ENCODE measurements at regions not wholly inside any gene's neighbourhood (a gene's known extent, or its start where the extent isn't known, plus 50 kb on each side); places are given as distances from the start of the nearest gene placed in this dataset.

- Histone ChIP-seq H3K4me1 (0 out of 2 replicates have a peak, but pooled peaks cover 3% of the 10 kb centered on the region), H3K9me3 (no peaks in the 10 kb centered on the region), H3K27me3 (no peaks in the 10 kb centered on the region), H3K4me3 (ENCODE audit: low read depth, low read length) (no peak overlapping the region), H3K36me3 (no peaks in the 10 kb centered on the region)
- DNase-seq: no peak
- TF ChIP-seq, protein P1, sequence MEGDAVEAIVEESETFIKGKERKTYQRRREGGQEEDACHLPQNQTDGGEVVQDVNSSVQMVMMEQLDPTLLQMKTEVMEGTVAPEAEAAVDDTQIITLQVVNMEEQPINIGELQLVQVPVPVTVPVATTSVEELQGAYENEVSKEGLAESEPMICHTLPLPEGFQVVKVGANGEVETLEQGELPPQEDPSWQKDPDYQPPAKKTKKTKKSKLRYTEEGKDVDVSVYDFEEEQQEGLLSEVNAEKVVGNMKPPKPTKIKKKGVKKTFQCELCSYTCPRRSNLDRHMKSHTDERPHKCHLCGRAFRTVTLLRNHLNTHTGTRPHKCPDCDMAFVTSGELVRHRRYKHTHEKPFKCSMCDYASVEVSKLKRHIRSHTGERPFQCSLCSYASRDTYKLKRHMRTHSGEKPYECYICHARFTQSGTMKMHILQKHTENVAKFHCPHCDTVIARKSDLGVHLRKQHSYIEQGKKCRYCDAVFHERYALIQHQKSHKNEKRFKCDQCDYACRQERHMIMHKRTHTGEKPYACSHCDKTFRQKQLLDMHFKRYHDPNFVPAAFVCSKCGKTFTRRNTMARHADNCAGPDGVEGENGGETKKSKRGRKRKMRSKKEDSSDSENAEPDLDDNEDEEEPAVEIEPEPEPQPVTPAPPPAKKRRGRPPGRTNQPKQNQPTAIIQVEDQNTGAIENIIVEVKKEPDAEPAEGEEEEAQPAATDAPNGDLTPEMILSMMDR (IDR thresholded peaks at IDR 0.05; ENCODE audit: low read depth, low read length): no peak
These were observed 327.6 kb upstream of the ARID1B start for GRCh38 chr6:156449569-156449968.

DNA sequence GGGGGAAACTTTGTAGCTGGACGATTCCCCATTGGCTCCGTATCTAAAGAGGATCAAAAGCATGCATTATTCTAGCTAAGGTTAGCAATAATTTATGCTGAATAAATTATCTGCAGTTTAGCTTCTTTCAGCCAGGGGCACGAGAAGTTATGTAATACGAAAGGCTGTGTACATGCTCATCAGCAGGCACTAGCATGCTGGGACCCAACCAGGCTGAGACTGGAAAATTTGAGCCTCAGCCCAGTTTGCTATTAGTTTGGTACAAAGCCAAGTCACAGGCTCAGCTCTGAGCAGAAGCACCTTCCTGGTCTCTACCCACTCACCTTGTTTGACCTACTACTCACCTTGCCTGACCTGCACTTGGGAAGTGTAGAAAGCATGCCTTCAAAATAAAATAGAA, 328.1 kb upstream of the ARID1B start:
- no peak for DNase-seq
- no peak overlapping the region for H3K4me3 ChIP-seq (ENCODE audit: low read depth, low read length)
- 0 out of 2 replicates have a peak, but pooled peaks cover 3% of the 10 kb centered on the region for H3K4me1 ChIP-seq
- TF ChIP-seq, protein P1 (IDR thresholded peaks at IDR 0.05; ENCODE audit: low read depth, low read length): no peak
- no peaks in the 10 kb centered on the region for H3K36me3 ChIP-seq
- H3K9me3 ChIP-seq: no peaks in the 10 kb centered on the region
- H3K27me3 ChIP-seq: no peaks in the 10 kb centered on the region

- no peak for DNase-seq
These were observed 328.6 kb upstream of the ARID1B start for GRCh38 chr6:156448579-156448978.

DNA sequence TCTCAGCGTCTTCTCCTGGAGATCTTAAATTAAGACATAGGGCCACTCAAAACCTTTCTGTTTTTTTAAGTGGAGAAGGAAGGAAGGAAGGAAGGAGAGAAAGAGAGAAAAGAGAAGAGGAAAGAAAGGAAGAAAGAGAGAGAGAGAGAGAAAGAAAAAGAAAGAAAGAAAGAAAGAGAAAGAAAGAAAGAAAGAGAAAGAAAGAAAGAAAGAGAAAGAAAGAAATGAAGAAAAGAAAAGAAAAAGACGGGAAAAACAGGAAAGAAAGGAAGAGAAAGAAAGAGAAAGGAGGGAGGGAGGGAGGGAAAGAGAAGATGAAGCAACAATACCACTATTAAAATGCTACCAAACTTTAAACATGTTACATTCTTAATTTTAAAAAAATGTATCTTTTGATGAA, 336.5 kb upstream of the ARID1B start:
- H3K36me3 ChIP-seq: no peaks in the 10 kb centered on the region
- TF ChIP-seq, protein P1 (IDR thresholded peaks at IDR 0.05; ENCODE audit: low read depth, low read length): no peak
- no peaks in the 10 kb centered on the region for H3K27me3 ChIP-seq
- H3K4me1 ChIP-seq: no peaks in the 10 kb centered on the region
- no peak for DNase-seq
- H3K9me3 ChIP-seq: 0 out of 2 replicates have a peak, but pooled peaks cover 3% of the 10 kb centered on the region
- no peak overlapping the region for H3K4me3 ChIP-seq (ENCODE audit: low read depth, low read length)

More at GRCh38 chr6:156448579-156448978, 328.6 kb upstream of the ARID1B start:
- no peaks in the 10 kb centered on the region for H3K27me3 ChIP-seq
- TF ChIP-seq, protein P1 (IDR thresholded peaks at IDR 0.05; ENCODE audit: low read depth, low read length): no peak
- no peak overlapping the region for H3K4me3 ChIP-seq (ENCODE audit: low read depth, low read length)
- no peaks in the 10 kb centered on the region for H3K36me3 ChIP-seq
- H3K4me1 ChIP-seq: 0 out of 2 replicates have a peak, but pooled peaks cover 3% of the 10 kb centered on the region
- no peaks in the 10 kb centered on the region for H3K9me3 ChIP-seq

DNA sequence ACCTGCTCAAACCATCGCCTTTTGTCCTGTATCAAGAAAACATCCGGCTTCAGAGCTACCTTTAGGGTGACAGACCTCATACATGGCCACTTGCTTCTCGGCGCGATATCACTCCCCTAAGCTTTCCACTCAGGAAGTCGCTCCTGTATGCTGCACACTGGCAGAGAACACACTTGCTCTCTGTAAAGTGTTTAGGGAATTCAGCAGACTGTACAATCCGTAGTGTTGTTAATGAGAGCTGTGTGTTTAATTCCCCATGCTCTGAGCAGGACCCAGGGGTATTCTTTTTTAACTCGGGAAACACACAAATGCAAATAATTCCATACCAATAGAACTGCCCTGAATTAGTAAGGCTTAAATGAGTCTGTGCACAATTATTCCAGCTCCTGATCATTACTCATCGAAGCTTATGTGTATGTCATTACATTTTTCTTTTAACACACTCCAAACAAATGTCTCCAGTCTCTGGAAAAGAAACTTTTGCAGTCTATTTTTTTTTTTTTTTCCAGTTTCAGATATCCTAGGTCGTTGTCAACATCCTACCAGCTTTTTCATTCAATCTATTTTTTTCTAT, 338.7 kb upstream of the ARID1B start:
- DNase-seq: no peak
- Histone ChIP-seq H3K4me1 (no peaks in the 10 kb centered on the region), H3K9me3 (0 out of 2 replicates have a peak, but pooled peaks cover 3% of the 10 kb centered on the region), H3K4me3 (ENCODE audit: low read depth, low read length) (no peak overlapping the region), H3K36me3 (no peaks in the 10 kb centered on the region), H3K27me3 (no peaks in the 10 kb centered on the region)
- TF ChIP-seq, protein P1 (IDR thresholded peaks at IDR 0.05; ENCODE audit: low read depth, low read length): no peak

DNA sequence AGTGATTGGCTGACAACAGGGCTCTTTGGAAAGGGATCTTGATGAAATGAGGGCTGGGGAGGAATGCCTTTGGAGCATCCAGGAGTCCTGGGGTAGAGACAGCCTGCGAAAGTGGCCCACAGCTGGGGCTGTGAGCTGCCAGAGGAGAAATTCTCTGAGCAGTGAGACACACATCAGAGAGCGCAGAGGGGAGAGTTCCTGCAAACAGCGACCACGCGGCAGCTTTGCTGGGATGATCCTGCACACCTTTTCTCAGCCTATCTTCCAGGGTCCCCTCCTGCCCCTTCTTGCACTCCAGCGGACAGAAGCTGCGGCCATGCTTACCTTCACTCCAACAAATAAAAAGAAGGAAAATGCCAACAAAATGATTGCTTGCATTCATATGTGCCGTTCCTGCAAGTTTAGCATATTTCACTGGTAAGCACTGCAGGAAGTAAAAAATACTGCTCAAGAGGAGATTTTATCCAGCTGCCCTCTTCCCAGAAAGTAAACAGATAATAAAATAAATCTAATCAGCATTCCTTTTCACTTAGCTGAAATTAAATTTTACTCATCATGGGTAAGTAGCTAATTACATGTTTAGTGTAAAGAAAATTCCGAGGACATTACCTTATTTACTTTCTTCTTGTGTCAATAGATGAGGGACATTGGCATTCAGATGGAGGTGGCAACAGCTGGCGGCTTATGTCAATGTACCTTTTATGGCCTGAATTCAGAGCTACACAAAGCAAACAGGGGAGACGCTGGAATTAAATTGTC, 339.9 kb upstream of the ARID1B start:
- TF ChIP-seq, protein P1 (IDR thresholded peaks at IDR 0.05; ENCODE audit: low read depth, low read length): no peak
- no peak overlapping the region for H3K4me3 ChIP-seq (ENCODE audit: low read depth, low read length)
- H3K9me3 ChIP-seq: 0 out of 2 replicates have a peak, but pooled peaks cover 3% of the 10 kb centered on the region
- H3K36me3 ChIP-seq: no peaks in the 10 kb centered on the region
- no peaks in the 10 kb centered on the region for H3K4me1 ChIP-seq
- no peak for DNase-seq
- H3K27me3 ChIP-seq: no peaks in the 10 kb centered on the region

Data from BE2C (cell line).